Hematopoietic multipotent progenitor cell treated with erythropoietin and hydrocortisone succinate and interleukin-3 and kit ligand, for 8 days (in vitro differentiated cells): ENCODE measurements at regions not wholly inside any gene's neighbourhood (a gene's known extent, or its start where the extent isn't known, plus 50 kb on each side); places are given as distances from the start of the nearest gene placed in this dataset.

Experiments used
- DNase-seq: peaks from one replicate; pipeline ENCODE4 v3.0.0-alpha.2; 2015

DNA sequence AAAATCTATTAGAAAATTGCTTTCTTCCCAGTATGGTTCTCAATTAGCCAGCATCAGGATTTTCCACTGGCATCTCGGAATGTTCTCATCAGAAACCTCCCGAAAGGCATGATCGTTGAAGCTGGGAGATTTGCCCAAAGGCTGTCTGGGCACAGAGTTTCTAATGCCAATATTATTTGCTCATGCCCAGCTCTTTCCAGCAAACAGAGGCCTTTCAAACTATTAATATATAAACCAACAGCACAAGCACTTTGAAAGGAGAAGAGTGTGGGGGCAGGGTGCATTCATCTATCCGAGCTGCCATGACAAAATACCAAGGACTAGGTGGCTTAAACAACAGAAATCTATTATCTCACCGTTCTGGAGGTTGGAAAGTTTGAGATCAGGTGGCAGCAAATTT is 88.3 kb upstream of the MSX1 start:
- no peak for DNase-seq

GRCh38 chr4:4770610-4771009 is 88.9 kb upstream of the MSX1 start:
- no peak for DNase-seq

DNA sequence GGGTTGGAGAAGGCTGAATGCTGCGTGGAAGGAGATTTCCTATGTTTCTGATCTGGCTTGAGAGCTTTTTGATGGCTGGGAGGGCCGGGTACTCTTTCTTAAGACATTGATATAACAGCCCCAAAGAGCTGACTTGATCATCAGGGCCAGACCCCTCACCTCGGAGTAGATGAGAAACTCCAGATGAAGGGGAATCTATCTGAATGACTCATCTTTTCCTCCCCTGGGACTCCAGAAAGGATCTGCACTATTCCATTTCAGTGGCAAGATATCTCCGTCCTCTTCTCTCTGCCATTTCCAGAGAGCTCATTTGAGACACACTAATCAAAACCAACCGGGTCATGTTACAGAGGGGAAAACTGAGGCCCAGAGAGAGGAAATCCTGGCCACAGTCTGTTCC is 92.9 kb upstream of the MSX1 start:
- DNase-seq: no peak

DNA sequence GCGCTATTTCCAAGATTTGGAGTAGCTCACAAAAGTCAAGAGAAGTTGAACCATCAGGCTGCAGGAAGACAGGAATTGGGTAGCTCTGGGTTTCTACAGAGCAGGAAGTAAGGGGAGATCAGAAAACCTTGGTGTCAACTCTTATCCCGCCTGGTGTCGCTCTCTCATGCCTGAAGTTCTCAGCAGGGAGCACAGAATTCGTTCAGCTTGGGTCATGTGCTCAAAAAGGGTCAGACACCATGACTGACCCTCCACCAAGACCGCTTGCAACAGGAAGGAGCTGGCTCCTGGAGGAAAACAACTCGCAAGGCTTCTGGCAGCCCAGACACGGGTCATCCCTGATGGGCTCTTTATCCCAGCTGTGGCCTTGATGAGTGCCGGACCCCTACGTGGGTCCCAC is 93.7 kb upstream of the MSX1 start:
- no peak for DNase-seq

DNA sequence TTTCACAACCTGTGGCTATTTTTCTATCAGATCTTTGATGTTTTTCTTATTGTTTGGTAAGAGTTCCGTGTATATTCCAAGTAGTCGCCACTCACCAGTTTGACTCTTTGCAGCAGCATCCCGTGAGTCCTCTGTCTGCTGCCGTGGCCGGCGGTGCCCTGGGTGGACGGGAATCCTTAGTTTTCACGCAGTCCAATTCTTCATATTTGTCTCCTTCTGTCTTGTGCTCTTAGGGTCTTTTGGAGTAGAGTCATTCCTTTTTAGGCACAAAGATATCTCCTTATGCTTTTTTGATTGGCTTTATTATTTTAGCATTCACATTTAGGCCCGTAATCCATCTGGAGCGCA is 94.9 kb upstream of the MSX1 start:
- no peak for DNase-seq

- DNase-seq: no peak
These were observed 95.5 kb upstream of the MSX1 start for GRCh38 chr4:4763822-4764557.

DNA sequence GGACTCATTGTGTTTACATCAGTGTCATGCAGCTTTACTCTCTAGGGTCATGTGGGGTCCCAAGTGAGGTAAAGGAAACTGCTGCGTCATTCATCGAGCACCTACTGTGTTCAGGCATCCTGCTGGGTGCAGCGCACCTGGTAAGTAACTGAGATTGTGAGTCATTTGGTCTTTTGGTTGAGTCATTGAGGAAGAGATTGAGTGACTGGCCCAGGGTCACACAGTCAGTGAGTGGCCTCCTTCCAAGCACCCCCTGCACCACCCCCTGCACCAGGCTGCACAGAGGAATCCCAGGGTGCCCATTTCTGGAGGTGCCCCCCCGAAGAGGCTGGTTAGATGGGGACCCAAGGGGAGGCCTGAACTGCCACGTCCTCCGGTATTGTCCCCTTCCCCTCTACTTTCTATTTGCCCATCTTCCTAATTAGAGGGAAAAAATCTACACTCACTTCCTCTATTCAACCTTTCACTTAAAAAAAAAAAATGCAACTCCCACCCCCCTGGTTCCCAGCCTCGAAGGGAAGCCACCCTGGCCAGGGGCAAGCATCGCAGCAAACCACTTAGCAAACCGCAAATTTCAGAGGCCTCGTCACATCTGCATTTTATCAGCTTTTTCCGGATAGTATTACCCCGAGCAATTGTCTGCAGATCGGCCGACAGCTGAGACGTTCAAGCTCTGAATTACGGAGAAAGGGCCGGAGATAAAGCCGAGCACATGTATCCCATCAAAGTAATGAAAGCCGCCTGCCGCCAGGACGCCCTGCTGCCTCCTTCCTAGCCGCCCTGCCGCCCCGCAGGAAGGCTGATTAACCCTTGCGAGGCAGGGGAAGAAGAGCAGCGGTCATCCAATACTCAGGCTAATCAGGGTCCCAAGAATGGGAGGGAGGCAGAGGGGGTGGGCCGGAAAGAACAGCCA is 96.3 kb upstream of the MSX1 start:
- DNase-seq: no peak

GRCh38 chr4:4762300-4762699 is 97.2 kb upstream of the MSX1 start:
- DNase-seq: no peak

- peak; percentile 2 for DNase-seq
These were observed 98.1 kb upstream of the MSX1 start for GRCh38 chr4:4761128-4761982.

- DNase-seq: no peak
These were observed 99.6 kb upstream of the MSX1 start for GRCh38 chr4:4759883-4760282.

- no peak for DNase-seq
These were observed 100.2 kb upstream of the MSX1 start for GRCh38 chr4:4759232-4759631.

DNA sequence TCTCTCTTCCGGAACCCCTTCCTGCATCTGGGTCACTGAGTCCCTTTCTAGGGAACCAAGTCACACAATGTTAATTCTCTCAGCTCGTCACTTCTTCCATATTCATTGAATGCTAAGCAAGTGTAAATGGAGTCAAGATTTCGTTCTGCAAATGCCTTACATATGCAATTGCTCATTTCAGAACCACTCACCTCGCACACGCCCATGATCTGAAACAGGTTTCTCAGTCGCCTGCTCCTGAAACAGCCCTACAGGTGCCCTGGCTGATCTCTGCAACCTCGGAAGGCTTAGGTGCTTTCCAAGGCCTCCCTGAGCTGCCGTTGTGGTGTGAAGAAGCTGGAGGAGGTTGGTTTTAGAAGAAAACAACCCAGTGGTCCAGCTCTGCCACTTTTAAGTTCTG is 100.8 kb upstream of the MSX1 start:
- no peak for DNase-seq

DNA sequence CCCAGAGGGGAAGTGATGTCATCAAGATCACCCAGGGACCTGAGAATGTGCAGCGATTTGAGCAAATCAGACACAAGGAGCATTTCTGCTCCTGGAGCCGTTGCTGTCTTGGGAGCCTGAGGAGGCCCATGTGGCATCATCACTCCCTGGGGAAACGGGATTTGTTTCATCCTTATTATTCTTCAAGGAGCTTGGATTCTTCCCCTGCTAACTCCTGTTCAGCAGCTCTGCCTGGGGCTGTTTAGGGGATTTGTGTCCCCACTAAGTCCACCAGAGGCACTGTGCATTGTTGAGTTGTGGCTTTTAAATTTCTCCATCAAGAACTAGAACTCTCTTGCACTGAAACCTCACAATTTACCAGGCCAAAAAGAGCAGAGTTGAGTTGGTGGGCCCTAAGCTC is 104.2 kb upstream of the MSX1 start:
- DNase-seq: no peak

DNA sequence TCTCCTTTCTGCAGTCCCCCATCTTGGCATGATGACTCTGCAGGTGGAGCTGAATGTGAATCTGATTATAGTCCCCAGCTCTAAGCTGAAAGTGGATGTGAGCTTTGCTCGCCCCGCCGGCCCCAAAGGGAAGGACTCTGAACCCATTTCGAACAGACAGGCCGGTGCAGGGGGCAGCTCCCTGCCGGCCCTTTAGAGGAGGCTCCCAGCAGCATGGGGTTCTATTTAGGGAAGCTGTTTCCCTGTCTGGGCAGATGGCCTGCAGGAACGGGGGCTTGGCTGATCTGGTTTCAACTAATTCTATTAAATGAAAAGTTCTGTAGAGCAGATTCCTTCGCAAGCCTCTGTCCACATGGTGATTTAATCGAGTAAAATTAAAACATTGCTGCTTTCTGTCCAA is 104.8 kb upstream of the MSX1 start:
- DNase-seq: no peak

DNA sequence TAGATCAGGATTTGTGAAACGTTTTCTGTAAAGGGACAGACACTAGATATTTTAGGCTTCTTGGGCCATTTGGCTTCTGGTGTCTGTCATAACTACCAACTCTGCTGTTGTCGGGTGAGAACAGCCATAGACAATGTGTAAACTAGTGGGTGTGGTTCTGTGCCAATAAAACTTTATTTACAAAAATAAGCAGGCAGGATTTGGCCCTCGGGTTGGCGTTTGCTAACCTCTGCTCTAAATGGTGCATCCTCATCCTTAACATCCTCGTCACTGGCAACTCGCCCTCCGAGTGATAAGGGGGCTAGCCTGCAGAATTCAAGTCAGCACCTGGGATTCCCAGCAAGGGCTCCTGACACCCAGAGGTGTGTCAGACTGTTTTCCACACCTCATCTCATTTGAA is 105.8 kb upstream of the MSX1 start:
- no peak for DNase-seq

DNA sequence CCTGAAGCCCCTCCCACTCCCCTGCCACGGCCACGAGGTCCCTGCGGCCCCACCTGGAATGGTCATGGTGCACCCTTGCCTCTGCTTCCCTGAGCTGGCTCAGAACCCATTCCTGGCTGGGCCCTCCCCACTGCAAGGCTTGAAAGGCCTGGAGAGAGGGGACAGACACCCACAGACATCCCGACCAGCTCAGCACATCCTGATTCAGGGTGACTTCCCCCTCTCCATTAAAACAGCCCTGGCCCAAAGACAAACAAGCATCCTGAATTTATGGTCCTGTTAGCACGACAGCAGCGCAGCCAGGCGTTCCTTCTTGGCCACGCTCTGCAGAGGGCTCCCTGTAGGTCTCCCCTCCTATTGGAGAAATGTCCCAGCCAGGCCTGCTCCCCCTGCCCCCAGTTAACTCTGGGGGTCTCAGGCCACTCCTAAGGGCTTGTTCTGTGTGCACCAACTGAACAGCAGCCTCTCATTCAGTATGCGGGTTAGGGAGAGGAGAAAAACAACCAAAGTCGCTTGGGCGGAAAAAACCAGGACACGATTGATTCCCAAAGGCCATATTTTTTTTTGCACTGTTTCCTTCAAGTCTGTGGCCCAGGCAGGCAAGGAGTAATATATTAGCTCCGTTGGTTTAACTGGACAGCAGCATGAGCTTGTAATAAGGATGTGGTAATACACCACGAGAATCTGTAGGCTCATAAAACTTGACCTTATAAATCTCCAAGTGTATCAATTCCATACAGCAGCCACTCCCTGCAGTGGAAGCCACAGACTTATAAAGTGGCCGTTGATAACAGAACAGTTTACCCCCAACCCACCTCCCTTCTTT is 106.7 kb upstream of the MSX1 start:
- no peak for DNase-seq

DNA sequence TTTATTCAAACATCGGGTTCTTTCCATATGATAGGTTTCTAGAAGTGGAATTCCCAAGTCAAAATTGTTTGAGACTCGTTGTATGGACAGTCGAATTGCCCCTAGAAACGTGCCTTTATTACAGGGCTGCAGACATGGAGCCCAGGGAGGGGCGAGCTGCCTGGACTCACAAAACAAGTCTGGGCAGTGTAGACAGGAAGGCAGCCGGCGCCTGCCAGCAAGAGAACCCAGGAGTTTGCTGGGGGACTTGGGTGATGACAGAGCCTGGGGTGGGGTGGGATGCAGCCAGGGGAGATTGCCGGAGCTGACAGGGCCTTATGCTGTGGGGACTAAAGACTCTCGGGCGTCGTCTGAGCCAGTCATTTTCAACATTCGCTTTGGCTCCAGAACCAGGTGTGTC is 107.4 kb upstream of the MSX1 start:
- no peak for DNase-seq

DNA sequence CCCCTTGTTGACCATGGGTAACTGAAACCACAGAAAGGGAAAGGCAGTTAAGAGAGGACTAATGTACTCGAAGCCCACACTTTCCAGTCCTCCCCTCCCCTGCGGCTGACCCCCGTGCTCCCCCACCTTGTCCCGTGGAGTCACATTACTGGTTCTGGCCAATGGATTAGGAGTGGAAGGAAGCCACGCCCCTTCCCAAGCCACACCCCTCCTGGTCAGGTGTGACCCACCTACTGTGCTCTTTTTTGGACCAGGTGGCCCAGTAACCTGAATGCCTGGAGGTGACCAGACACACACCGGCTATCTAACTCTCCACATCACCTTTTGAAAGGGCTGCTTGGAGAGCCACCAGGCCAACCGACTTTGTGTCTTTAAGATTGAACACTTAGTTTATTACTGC is 109.3 kb upstream of the MSX1 start:
- DNase-seq: no peak

GRCh38 chr4:4749137-4749536 is 110.3 kb upstream of the MSX1 start:
- DNase-seq: no peak

DNA sequence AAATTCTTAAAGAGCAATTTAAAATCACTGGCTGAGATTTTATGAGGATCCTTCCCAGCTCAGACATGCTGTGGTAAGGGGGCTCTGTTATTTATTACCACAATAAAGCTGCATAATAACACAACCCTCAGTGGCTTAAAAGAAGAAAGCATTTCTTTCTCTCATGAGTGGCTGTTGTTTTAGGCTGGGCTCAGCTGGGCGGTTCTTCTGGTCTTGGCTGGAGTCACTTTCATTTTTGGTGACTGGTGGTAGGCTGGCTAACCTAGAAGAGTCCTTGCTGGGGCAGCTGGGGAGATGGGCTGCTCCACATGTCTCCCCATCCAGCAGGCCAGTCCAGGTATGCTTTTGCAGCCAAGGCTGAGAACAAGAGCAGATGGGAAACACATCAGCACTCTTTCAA is 113.0 kb upstream of the MSX1 start:
- DNase-seq: no peak

- no peak for DNase-seq
These were observed 119.4 kb upstream of the MSX1 start for GRCh38 chr4:4740071-4740470.

DNA sequence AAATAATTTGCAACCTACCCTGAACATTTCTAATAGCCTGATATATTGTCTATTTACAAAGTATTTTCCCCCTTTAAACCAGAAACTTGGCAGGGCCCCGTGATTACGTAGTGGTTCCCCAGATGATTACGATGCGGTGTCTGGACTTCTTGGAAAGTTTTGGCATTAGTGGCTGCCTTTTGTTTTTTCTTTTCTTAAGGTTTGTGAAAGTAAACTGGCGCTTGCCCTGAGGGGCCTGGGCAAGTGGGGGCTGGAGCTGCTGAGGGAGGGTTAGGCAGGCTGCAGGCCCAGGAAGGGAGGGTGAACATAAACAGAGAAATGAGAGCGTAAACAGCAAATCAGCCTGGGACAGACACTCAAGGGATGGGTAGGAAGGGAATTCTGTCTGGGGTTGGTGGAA is 123.6 kb upstream of the MSX1 start:
- no peak for DNase-seq
